ENCODE measurements at regions not wholly inside any gene's neighbourhood (a gene's known extent, or its start where the extent isn't known, plus 50 kb on each side); places are given as distances from the start of the nearest gene placed in this dataset.

GRCh38 chr9:99459919-99460318 is 237.8 kb downstream of the SEC61B start:
- intact Hi-C loops (cut with micrococcal nuclease) (no loop called here), in situ Hi-C loops (cut with MboI) (no loop called here)
- no peaks in the 10 kb centered on the region for H3K9me3 ChIP-seq (replicated peaks; ENCODE audit: control insufficient read depth, insufficient read depth, low read depth, low read length)
- no peaks in the 10 kb centered on the region for H3K4me1 ChIP-seq (replicated peaks in 1 of 2; ENCODE audit: control insufficient read depth in 2 of 2, insufficient read depth in 2 of 2, low read length in 2 of 2)
- H3K36me3 ChIP-seq (ENCODE audit: control insufficient read depth, insufficient read depth, low read length), result no peaks in the 10 kb centered on the region
- no peak for DNase-seq (ENCODE audit: extremely low read depth in 1 of 4, low spot score in 3 of 4)
- no TSS peak for BruUV-seq (replicated peaks)
- TF ChIP-seq TOE1 (IDR thresholded peaks at IDR 0.05; ENCODE audit: borderline replicate concordance) (no peak), TOE1 (CRISPR knock-in tag; IDR thresholded peaks at IDR 0.05; ENCODE audit: borderline replicate concordance, low read depth) (no peak), TAF7 (tag; IDR thresholded peaks at IDR 0.05) (no peak), ZBTB43 (CRISPR knock-in tag; IDR thresholded peaks at IDR 0.05) (no peak), MCM5 (IDR thresholded peaks at IDR 0.05; ENCODE audit: low read depth) (no peak), PHF21A (IDR thresholded peaks at IDR 0.05; ENCODE audit: borderline replicate concordance, low read depth) (no peak), IRF2 (CRISPR knock-in tag; IDR thresholded peaks at IDR 0.05) (no peak), SREBF1 (IDR thresholded peaks at IDR 0.05; ENCODE audit: borderline replicate concordance, low read depth, low read length) (no peak), NFRKB (IDR thresholded peaks at IDR 0.05; ENCODE audit: low read depth) (no peak), ZNF121 (CRISPR knock-in tag; conservative IDR thresholded peaks at IDR 0.05) (no peak), HMGN3 (IDR thresholded peaks at IDR 0.05; ENCODE audit: borderline replicate concordance, extremely low read depth, insufficient read length, low read depth, low read length) (no peak)
- TF ChIP-seq, protein P1, sequence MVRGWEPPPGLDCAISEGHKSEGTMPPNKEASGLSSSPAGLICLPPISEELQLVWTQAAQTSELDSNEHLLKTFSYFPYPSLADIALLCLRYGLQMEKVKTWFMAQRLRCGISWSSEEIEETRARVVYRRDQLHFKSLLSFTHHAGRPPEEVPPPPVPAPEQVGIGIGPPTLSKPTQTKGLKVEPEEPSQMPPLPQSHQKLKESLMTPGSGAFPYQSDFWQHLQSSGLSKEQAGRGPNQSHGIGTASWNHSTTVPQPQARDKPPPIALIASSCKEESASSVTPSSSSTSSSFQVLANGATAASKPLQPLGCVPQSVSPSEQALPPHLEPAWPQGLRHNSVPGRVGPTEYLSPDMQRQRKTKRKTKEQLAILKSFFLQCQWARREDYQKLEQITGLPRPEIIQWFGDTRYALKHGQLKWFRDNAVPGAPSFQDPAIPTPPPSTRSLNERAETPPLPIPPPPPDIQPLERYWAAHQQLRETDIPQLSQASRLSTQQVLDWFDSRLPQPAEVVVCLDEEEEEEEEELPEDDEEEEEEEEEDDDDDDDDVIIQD (CRISPR knock-in tag; IDR thresholded peaks at IDR 0.05), result no peak
- TF ChIP-seq, protein P2, sequence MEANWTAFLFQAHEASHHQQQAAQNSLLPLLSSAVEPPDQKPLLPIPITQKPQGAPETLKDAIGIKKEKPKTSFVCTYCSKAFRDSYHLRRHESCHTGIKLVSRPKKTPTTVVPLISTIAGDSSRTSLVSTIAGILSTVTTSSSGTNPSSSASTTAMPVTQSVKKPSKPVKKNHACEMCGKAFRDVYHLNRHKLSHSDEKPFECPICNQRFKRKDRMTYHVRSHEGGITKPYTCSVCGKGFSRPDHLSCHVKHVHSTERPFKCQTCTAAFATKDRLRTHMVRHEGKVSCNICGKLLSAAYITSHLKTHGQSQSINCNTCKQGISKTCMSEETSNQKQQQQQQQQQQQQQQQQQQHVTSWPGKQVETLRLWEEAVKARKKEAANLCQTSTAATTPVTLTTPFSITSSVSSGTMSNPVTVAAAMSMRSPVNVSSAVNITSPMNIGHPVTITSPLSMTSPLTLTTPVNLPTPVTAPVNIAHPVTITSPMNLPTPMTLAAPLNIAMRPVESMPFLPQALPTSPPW (CRISPR knock-in tag; IDR thresholded peaks at IDR 0.05), result no peak
- no peaks in the 10 kb centered on the region for H4K20me1 ChIP-seq (replicated peaks; ENCODE audit: control insufficient read depth, insufficient read depth, low read length)
- H3K27ac ChIP-seq (ENCODE audit: extremely low read depth, low read depth, low read length), result no peak overlapping the region
- H3K9ac ChIP-seq (ENCODE audit: insufficient read depth in 1 of 2, low read depth in 2 of 2, low read length in 2 of 2), result no peak overlapping the region
- no peaks in the 10 kb centered on the region for H3K9me1 ChIP-seq (ENCODE audit: control insufficient read depth, insufficient read depth, low read length)
- no peak for ATAC-seq
- H3K4me3 ChIP-seq, result no peak overlapping the region
- H3K27me3 ChIP-seq (ENCODE audit: control insufficient read depth in 2 of 2, insufficient read depth in 2 of 2, low read length in 2 of 2), result peaks cover 0 to 13% of the 10 kb centered on the region in 2 experiments; a peak in 1 of 5 replicates
- ChIA-PET POLR2A (no interaction called here), CTCF (ENCODE audit: low intra/inter-chr PET ratio) (no interaction called here)
- no peak overlapping the region for H2AFZ ChIP-seq (ENCODE audit: low read depth, low read length)
- H3K4me2 ChIP-seq (ENCODE audit: insufficient read depth, low read length), result no peak overlapping the region
- no peaks in the 10 kb centered on the region for H3K79me2 ChIP-seq (ENCODE audit: control insufficient read depth, insufficient read depth, low read length)
- no peak for FAIRE-seq
- 0% methylated on average over 9 of the region's 9 CpGs for WGBS (ENCODE audit: insufficient coverage, low coverage, missing lambda C conversion rate)
